Keratinocyte (primary cell): ENCODE measurements at regions not wholly inside any gene's neighbourhood (a gene's known extent, or its start where the extent isn't known, plus 50 kb on each side); places are given as distances from the start of the nearest gene placed in this dataset.
"Not testable (repeated sequence)": the region's sequence is repeated elsewhere in the genome, so short reads cannot be mapped to it uniquely, and the experiment has no call there.

Experiments used
- DNase-seq: peaks from one replicate; pipeline ENCODE4 v3.0.0-alpha.2; 2011; ENCODE audit warnings: low read depth, missing footprints, low spot score
- FAIRE-seq: peaks from 2 replicates; lab custom pipeline; 2011; peaks lifted over from hg19 to GRCh38; lab: Jason Lieb, UNC
- H2AFZ ChIP-seq: 2 replicates; pipeline ENCODE4 v1.6.0; 2012; ENCODE audit warnings: low read length, control low read depth, inconsistent platforms; ENCODE audit not compliant: control insufficient read depth
- H3K27ac ChIP-seq: 2 replicates; pipeline ENCODE4 v1.5.1; 2011; ENCODE audit warnings: low read length; ENCODE audit not compliant: control insufficient read depth, insufficient read depth
- H3K27me3 ChIP-seq: 3 replicates; pipeline ENCODE4 v1.6.0; 2011; ENCODE audit warnings: low read length; ENCODE audit not compliant: control insufficient read depth, insufficient read depth; ENCODE audit errors: extremely low read depth
- H3K36me3 ChIP-seq, 2 experiments: 2 replicates in 1 of 2; 3 replicates in 1 of 2; pipeline ENCODE4 v1.5.1; 2011; ENCODE audit warnings: low read length in 2 of 2, mild to moderate bottlenecking in 1 of 2; ENCODE audit not compliant: control insufficient read depth in 2 of 2, insufficient read depth in 2 of 2; ENCODE audit errors: extremely low read depth in 1 of 2
- H3K4me1 ChIP-seq: 3 replicates; pipeline ENCODE4 v1.5.1; 2011; ENCODE audit warnings: low read length; ENCODE audit not compliant: control insufficient read depth, insufficient read depth; ENCODE audit errors: extremely low read depth
- H3K4me2 ChIP-seq: 3 replicates; pipeline ENCODE4 v1.6.0; 2011; ENCODE audit warnings: low read depth, low read length; ENCODE audit not compliant: control insufficient read depth, insufficient read depth; ENCODE audit errors: extremely low read depth
- H3K4me3 ChIP-seq, 3 experiments: fragments of 200-600 bp in 1 of 3; sonication (generic) in 1 of 3; 2 replicates in 2 of 3; 3 replicates in 1 of 3; pipeline ENCODE4 v1.5.1; 2011 to 2016; ENCODE audit warnings: low read length in 3 of 3, mild to moderate bottlenecking in 3 of 3, control low read depth in 2 of 3, inconsistent platforms in 1 of 3, low read depth in 1 of 3, mixed read lengths in 1 of 3, mixed run types in 1 of 3, moderate library complexity in 1 of 3; ENCODE audit not compliant: control insufficient read depth in 2 of 3, insufficient read depth in 2 of 3; ENCODE audit errors: extremely low read depth in 1 of 3
- H3K79me2 ChIP-seq: 2 replicates; pipeline ENCODE4 v1.6.0; 2012; ENCODE audit warnings: low read length; ENCODE audit not compliant: control insufficient read depth, insufficient read depth
- H3K9ac ChIP-seq: 3 replicates; pipeline ENCODE4 v1.6.0; 2011; ENCODE audit warnings: low read length; ENCODE audit not compliant: control insufficient read depth, insufficient read depth; ENCODE audit errors: extremely low read depth
- H3K9me1 ChIP-seq: 3 replicates; pipeline ENCODE4 v1.6.0; 2011; ENCODE audit warnings: low read length; ENCODE audit not compliant: control insufficient read depth, insufficient read depth; ENCODE audit errors: extremely low read depth
- H3K9me3 ChIP-seq: 2 replicates; pipeline ENCODE4 v1.5.1; 2012; ENCODE audit warnings: low read depth, low read length; ENCODE audit not compliant: control insufficient read depth
- H4K20me1 ChIP-seq: 3 replicates; pipeline ENCODE4 v1.6.0; 2011; ENCODE audit warnings: low read length; ENCODE audit not compliant: control insufficient read depth, insufficient read depth; ENCODE audit errors: extremely low read depth
- EZH2 ChIP-seq: IDR thresholded peaks from one replicate; pipeline ENCODE4 v1.6.1; 2012; ENCODE audit warnings: inconsistent platforms, mild to moderate bottlenecking, low read length, moderate library complexity
- dilution Hi-C: fragments of 300-500 bp; cut with MboI; formaldehyde crosslinking; loops from one replicate; pipeline ENCODE4 v1.7.0; 2020; ENCODE audit warnings: low sequenced_read_pairs; ENCODE audit not compliant: extremely low pct_ligation_motif_present
- TF ChIP-seq, protein P1 (sequence below), 3 experiments: IDR thresholded peaks in 1 of 3; conservative IDR thresholded peaks in 1 of 3; optimal IDR thresholded peaks in 1 of 3; 2 replicates in 2 of 3; 3 replicates in 1 of 3; pipeline versions ENCODE3 to v1.5.1; 2011; ENCODE audit warnings: low read length in 3 of 3, mild to moderate bottlenecking in 3 of 3, moderate library complexity in 2 of 3, control low read depth in 1 of 3, inconsistent platforms in 1 of 3; ENCODE audit not compliant: insufficient read depth in 2 of 3; ENCODE audit errors: extremely low read depth in 1 of 3

DNA sequence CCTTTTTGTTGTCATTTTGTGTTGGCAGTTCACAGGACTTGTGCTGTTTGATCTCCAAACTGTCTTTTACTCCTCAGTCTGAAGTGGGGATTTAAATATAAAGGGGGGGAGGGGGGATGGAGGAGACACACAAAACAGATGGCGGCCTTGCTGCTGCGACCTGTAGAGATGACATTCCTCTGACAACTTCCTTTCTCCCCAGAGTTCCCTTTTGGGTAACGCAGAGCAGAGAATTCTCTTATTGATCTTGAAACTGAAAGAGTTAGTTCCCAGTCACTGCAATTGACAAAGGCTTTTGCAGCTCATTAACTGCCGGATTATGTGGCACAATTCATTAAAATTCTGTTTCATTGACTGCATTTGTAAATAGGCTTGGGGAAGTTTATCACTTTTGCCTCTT, 279.3 kb downstream of the TSN start:
- Histone ChIP-seq H4K20me1 (no peaks in the 10 kb centered on the region), H3K36me3 (no peaks in the 10 kb centered on the region), H3K27ac (no peak overlapping the region), H3K9me3 (no peaks in the 10 kb centered on the region), H3K4me3 (no peak overlapping the region), H3K27me3 (no peaks in the 10 kb centered on the region), H2AFZ (no peak overlapping the region), H3K9me1 (no peaks in the 10 kb centered on the region), H3K9ac (no peak overlapping the region), H3K4me2 (no peak overlapping the region), H3K79me2 (no peaks in the 10 kb centered on the region), H3K4me1 (no peaks in the 10 kb centered on the region)
- DNase-seq (no peak), FAIRE-seq (no peak)
- dilution Hi-C loops, result no loop called here
- no peak for TF ChIP-seq EZH2
- TF ChIP-seq, protein P1, sequence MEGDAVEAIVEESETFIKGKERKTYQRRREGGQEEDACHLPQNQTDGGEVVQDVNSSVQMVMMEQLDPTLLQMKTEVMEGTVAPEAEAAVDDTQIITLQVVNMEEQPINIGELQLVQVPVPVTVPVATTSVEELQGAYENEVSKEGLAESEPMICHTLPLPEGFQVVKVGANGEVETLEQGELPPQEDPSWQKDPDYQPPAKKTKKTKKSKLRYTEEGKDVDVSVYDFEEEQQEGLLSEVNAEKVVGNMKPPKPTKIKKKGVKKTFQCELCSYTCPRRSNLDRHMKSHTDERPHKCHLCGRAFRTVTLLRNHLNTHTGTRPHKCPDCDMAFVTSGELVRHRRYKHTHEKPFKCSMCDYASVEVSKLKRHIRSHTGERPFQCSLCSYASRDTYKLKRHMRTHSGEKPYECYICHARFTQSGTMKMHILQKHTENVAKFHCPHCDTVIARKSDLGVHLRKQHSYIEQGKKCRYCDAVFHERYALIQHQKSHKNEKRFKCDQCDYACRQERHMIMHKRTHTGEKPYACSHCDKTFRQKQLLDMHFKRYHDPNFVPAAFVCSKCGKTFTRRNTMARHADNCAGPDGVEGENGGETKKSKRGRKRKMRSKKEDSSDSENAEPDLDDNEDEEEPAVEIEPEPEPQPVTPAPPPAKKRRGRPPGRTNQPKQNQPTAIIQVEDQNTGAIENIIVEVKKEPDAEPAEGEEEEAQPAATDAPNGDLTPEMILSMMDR (optimal IDR thresholded peaks at IDR 0.05 in 1 of 3, IDR thresholded peaks at IDR 0.05 in 1 of 3, conservative IDR thresholded peaks at IDR 0.05 in 1 of 3; ENCODE audit: extremely low read depth in 1 of 3, insufficient read depth in 2 of 3, low read length in 3 of 3), result no peak

DNA sequence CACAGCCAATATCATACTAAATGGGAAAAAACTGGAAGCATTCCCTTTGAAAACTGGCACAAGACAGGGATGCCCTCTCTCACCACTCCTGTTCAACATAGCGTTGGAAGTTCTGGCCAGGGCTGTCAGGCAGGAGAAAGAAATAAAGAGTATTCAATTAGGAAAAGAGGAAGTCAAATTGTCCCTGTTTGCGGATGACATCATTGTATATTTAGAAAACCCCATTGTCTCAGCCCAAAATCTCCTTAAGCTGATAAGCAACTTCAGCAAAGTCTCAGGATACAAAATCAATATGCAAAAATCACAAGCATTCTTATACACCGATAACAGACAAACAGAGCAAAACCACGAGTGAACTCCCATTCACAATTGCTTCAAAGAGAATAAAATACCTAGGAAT, 283.4 kb downstream of the TSN start:
- dilution Hi-C loops, H3K36me3 ChIP-seq, H3K27me3 ChIP-seq, H3K9ac ChIP-seq, H3K79me2 ChIP-seq, H3K9me3 ChIP-seq, H3K4me3 ChIP-seq, DNase-seq, H3K27ac ChIP-seq, H3K4me2 ChIP-seq, H4K20me1 ChIP-seq, H3K4me1 ChIP-seq, H2AFZ ChIP-seq, FAIRE-seq, H3K9me1 ChIP-seq: not testable (repeated sequence)

DNA sequence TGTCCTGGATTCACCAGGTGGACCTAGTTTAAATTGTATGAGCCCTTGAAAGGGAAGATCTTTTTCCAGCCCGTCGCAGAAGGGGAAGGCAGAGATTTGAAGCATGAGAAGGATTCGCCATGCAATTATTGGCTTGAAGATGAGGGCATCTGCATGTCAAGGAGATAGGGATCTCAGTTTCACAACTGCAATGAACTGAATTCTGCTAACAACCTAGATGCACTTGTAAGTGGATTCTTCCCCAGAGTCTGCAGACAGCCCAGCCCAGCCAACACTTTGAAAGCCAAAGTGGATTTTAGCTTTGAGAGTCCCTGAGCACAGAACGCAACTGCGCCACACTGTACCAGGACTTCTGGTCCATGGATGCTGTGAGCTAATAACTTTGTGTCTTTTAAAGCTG, 286.0 kb downstream of the TSN start:
- no peaks in the 10 kb centered on the region for H3K9me1 ChIP-seq
- H3K27me3 ChIP-seq, result no peaks in the 10 kb centered on the region
- H2AFZ ChIP-seq, result no peak overlapping the region
- H3K4me3 ChIP-seq, result no peak overlapping the region
- H3K9ac ChIP-seq, result no peak overlapping the region
- no peaks in the 10 kb centered on the region for H3K79me2 ChIP-seq
- H3K27ac ChIP-seq, result no peak overlapping the region
- no peaks in the 10 kb centered on the region for H3K36me3 ChIP-seq
- H3K4me2 ChIP-seq, result no peak overlapping the region
- no peaks in the 10 kb centered on the region for H3K9me3 ChIP-seq
- TF ChIP-seq, protein P1 (optimal IDR thresholded peaks at IDR 0.05 in 1 of 3, IDR thresholded peaks at IDR 0.05 in 1 of 3, conservative IDR thresholded peaks at IDR 0.05 in 1 of 3; ENCODE audit: extremely low read depth in 1 of 3, insufficient read depth in 2 of 3, low read length in 3 of 3), result no peak
- TF ChIP-seq EZH2, result no peak
- DNase-seq, result no peak
- no peaks in the 10 kb centered on the region for H3K4me1 ChIP-seq
- FAIRE-seq, result no peak
- dilution Hi-C loops, result no loop called here
- H4K20me1 ChIP-seq, result no peaks in the 10 kb centered on the region

DNA sequence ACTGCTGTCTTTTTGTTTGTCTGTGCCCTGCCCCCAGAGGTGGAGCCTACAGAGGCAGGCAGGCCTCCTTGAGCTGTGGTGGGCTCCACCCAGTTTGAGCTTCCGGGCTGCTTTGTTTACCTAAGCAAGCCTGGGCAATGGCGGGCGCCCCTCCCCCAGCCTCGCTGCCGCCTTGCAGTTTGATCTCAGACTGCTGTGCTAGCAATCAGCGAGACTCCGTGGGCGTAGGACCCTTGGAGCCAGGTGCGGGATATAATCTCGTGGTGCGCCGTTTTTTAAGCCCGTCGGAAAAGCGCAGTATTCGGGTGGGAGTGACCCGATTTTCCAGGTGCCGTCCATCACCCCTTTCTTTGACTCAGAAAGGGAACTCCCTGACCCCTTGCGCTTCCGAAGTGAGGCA, 296.2 kb downstream of the TSN start:
- H3K9ac ChIP-seq, H3K4me1 ChIP-seq, H3K27ac ChIP-seq, H3K4me2 ChIP-seq, H4K20me1 ChIP-seq, H3K36me3 ChIP-seq, DNase-seq, H3K27me3 ChIP-seq, FAIRE-seq, H3K9me1 ChIP-seq, H2AFZ ChIP-seq, H3K4me3 ChIP-seq, H3K79me2 ChIP-seq, H3K9me3 ChIP-seq, dilution Hi-C loops: not testable (repeated sequence)
